A673 (cell line): ENCODE measurements at regions not wholly inside any gene's neighbourhood (a gene's known extent, or its start where the extent isn't known, plus 50 kb on each side); places are given as distances from the start of the nearest gene placed in this dataset.

Source experiments
- EZH2 ChIP-seq: fragments of 200-600 bp; sonication (generic); IDR thresholded peaks from 2 replicates; pipeline ENCODE4 v1.6.1; 2017; ENCODE audit warnings: borderline replicate concordance, low read depth, mild to moderate bottlenecking, mixed read lengths, antibody characterized with exemption, low read length; ENCODE audit not compliant: poor library complexity, severe bottlenecking
- TF ChIP-seq, protein P1 (sequence below): fragments of 300-800, 200-600 bp; sonication (generic); conservative IDR thresholded peaks from 2 replicates; pipeline ENCODE4 v1.5.1; 2017; ENCODE audit warnings: low read depth, mild to moderate bottlenecking, antibody characterized with exemption, low read length, moderate library complexity, mixed read lengths

DNA sequence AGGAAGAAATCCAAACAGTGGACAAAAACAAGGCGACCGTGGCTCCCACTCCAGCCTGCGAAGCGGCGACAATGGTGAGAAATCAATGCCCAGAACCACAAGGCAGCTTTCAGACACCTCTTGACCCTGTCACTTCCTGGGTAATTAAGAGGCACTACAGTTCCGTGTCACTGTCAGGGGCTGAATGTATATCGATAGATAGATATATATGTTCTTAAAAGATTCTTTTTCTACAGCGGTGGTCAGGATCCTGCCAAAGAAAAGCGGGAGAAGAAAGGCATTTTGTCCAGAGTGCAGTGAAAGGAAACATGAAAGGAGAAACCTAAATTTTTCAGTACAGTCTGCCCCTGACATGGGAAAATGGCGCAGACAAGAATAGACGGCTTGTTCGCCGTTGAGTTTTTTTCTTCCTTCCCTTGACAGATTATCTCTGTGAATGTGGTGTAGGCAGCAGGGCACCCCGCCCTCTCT, 56.2 kb upstream of the HES1 start:
- TF ChIP-seq, protein P1, sequence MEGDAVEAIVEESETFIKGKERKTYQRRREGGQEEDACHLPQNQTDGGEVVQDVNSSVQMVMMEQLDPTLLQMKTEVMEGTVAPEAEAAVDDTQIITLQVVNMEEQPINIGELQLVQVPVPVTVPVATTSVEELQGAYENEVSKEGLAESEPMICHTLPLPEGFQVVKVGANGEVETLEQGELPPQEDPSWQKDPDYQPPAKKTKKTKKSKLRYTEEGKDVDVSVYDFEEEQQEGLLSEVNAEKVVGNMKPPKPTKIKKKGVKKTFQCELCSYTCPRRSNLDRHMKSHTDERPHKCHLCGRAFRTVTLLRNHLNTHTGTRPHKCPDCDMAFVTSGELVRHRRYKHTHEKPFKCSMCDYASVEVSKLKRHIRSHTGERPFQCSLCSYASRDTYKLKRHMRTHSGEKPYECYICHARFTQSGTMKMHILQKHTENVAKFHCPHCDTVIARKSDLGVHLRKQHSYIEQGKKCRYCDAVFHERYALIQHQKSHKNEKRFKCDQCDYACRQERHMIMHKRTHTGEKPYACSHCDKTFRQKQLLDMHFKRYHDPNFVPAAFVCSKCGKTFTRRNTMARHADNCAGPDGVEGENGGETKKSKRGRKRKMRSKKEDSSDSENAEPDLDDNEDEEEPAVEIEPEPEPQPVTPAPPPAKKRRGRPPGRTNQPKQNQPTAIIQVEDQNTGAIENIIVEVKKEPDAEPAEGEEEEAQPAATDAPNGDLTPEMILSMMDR = no peak
- no peak for TF ChIP-seq EZH2
